Astrocyte of the spinal cord (primary cell): ENCODE measurements at regions not wholly inside any gene's neighbourhood (a gene's known extent, or its start where the extent isn't known, plus 50 kb on each side); places are given as distances from the start of the nearest gene placed in this dataset.

Source experiments
- DNase-seq: peaks from one replicate; pipeline ENCODE4 v3.0.0; 2011; ENCODE audit warnings: low read depth, low spot score
- H3K4me3 ChIP-seq: 2 replicates; pipeline ENCODE4 v1.5.1; 2011; ENCODE audit warnings: low read depth, mild to moderate bottlenecking, low read length, moderate library complexity
- CTCF ChIP-seq: IDR thresholded peaks from 2 replicates; pipeline ENCODE4 v1.5.1; 2012; ENCODE audit warnings: low read depth, mild to moderate bottlenecking, low read length, inconsistent platforms
- in situ Hi-C: cut with HindIII; loops from 2 replicates; pipeline ENCODE4 v1.10.0; 2017; ENCODE audit warnings: low sequenced_read_pairs

GRCh38 chr2:220309215-220309614 is 681.8 kb downstream of the SLC4A3 start:
- no peak for DNase-seq
- H3K4me3 ChIP-seq = no peak overlapping the region
- in situ Hi-C loops = no loop called here
- TF ChIP-seq CTCF = no peak

DNA sequence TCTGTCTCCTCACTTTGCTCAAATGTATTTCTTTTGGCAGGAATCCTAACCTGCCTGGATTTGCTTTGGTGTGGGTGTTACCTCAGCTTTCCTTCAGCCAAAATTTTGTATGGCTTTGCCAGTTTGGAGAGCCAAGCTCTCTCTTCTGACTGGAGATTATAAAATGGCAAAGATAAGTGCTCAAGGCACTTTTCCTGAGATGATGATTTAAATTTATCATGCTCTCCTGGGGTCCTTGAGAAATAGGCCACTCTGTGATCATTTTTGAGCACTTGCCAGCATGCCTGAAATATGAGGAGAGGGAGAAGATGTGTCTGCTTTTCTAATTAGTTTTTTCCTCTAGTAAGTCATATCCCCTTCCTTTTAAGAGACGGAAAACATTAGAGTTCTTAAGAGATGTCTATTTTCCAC is 683.0 kb downstream of the SLC4A3 start:
- in situ Hi-C loops = no loop called here
- no peak overlapping the region for H3K4me3 ChIP-seq
- no peak for TF ChIP-seq CTCF
- no peak for DNase-seq

- TF ChIP-seq CTCF = no peak
- no peak overlapping the region for H3K4me3 ChIP-seq
- in situ Hi-C loops = no loop called here
- no peak for DNase-seq
These were observed 687.8 kb downstream of the SLC4A3 start for GRCh38 chr2:220315098-220315823.

DNA sequence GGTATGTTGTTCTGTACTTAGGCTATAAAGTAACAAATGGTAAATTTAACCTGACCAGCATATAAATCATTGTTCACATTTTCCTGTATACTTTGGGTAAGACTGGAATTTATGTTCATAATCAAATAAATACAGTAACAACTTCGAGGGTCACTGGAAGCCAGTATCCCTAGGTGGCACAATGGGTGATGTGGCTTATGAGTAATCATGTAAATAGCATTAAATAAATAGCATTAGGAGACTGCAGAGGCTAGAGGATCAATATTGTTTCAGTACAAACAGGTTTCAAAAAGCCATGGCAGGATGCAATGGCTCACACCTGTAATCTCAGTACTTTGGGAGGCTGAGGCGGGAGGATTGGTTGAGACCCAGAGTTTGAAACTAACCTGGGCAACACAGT is 690.6 kb downstream of the SLC4A3 start:
- no peak overlapping the region for H3K4me3 ChIP-seq
- DNase-seq = no peak
- in situ Hi-C loops = no loop called here
- no peak for TF ChIP-seq CTCF

DNA sequence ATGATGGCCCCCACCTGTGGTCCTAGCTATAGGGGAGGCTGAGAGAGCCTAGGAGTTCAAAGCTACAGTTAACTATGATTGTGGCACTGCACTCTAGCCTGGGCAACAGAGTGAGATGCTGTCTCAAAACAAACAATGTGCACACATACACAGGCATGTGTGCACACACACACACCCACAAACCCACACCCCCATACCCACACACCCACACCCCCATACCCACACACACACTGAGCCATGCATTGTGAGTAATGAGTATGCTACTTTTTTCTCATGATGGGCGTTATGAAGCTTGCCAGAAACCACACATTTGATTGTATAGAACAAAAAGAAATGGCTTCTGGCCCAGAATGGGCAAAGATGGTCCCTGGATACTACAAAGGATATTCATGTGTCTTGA is 691.1 kb downstream of the SLC4A3 start:
- H3K4me3 ChIP-seq = no peak overlapping the region
- TF ChIP-seq CTCF = no peak
- in situ Hi-C loops = no loop called here
- DNase-seq = no peak

DNA sequence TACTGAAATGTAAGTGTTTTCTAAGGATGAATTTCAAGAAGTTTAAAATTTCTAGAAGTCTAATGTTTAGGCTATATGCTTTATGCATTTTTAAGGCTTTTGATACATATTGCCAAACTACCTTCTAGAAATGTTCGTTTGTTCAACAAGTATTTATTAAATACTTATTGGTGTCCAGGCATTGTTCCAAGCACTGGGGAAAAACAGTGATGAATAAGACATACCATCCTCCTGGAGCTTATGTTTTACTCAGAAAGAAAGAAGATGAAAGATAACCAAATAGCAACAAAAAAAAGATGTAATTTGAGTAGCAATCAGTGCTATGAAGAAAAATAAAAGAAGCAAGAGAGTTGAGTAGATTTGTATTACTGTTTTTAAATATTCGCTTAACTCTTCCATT is 692.9 kb downstream of the SLC4A3 start:
- H3K4me3 ChIP-seq = no peak overlapping the region
- no peak for DNase-seq
- in situ Hi-C loops = no loop called here
- TF ChIP-seq CTCF = no peak
